Vagina (tissue), 2 donors: ENCODE measurements at regions not wholly inside any gene's neighbourhood (a gene's known extent, or its start where the extent isn't known, plus 50 kb on each side); places are given as distances from the start of the nearest gene placed in this dataset.

ENCODE experiments used
- DNase-seq, 2 donors: peaks; one replicate each; pipeline ENCODE4 v3.0.0-alpha.2; 2017; ENCODE audit errors: extremely low spot score in 2 of 2
- H3K27ac ChIP-seq: fragments of 200-600 bp; sonication (generic); one replicate; pipeline ENCODE4 v1.5.1; 2019
- H3K27me3 ChIP-seq: fragments of 200-600 bp; sonication (generic); one replicate; pipeline ENCODE4 v1.5.1; 2019
- H3K36me3 ChIP-seq, 2 donors: fragments of 200-600 bp; sonication (generic); one replicate each; pipeline ENCODE4 v1.5.1; 2017 to 2019
- H3K4me1 ChIP-seq: fragments of 200-600 bp; sonication (generic); one replicate; pipeline ENCODE4 v1.5.1; 2019
- H3K4me3 ChIP-seq, 2 donors: fragments of 200-600 bp; sonication (generic); 1 replicate in 1 of 2; 2 replicates in 1 of 2; pipeline ENCODE4 v1.5.1; 2016 to 2019
- H3K9me3 ChIP-seq: fragments of 200-600 bp; sonication (generic); one replicate; pipeline ENCODE4 v1.5.1; 2019
- CTCF ChIP-seq, 3 experiments: fragments of 450-650 bp in 2 of 3; fragments of 200-600 bp in 1 of 3; sonication (generic) in 1 of 3; IDR thresholded peaks; one replicate each; pipeline ENCODE4 v1.5.1; 2017 to 2019; ENCODE audit warnings: antibody characterized with exemption in 3 of 3, mild to moderate bottlenecking in 2 of 3, moderate library complexity in 2 of 3
- POLR2A ChIP-seq, 2 donors: fragments of 450-650 bp; IDR thresholded peaks; one replicate each; pipeline ENCODE4 v1.6.1; 2017; ENCODE audit warnings: antibody characterized with exemption in 2 of 2, mild to moderate bottlenecking in 2 of 2, moderate library complexity in 2 of 2
- POLR2AphosphoS5 ChIP-seq, 2 donors: sonication (generic); formaldehyde crosslinking; IDR thresholded peaks; one replicate each; pipeline ENCODE4 v1.9.0; 2017; ENCODE audit warnings: antibody characterized with exemption in 2 of 2, mild to moderate bottlenecking in 2 of 2, low read depth in 1 of 2; ENCODE audit not compliant: insufficient read depth in 1 of 2
- intact Hi-C: fragments of 100-400 bp; cut with DNase I; formaldehyde crosslinking; loops from one replicate; pipeline ENCODE4 v1.15.1; 2023

DNA sequence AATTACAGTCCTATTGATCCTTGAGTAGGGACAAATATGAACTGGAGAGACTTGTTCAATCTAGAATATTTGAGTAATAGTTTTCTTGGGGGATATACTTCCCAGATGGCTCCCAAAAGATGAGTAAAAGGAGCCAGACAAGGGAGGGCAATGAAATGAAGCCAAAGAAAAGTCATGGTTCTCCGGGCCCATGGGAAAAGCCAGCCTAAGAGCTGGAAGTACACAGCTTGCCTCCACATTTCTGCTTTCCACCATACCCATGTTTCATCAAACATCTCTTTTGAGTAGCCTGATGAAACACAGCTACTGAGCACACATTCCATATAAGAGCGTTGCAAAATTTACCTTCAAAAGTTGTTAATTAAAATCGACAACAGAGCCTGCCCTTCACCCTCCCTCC, 535.0 kb upstream of the FZD8 start:
- DNase-seq, result no peak
- H3K9me3 ChIP-seq, result no peaks in the 10 kb centered on the region
- peaks cover 6% of the 10 kb centered on the region for H3K4me1 ChIP-seq
- TF ChIP-seq POLR2AphosphoS5 (IDR thresholded peaks at IDR 0.05; ENCODE audit: insufficient read depth in 1 of 2, low read depth in 1 of 2) (no peak), CTCF (IDR thresholded peaks at IDR 0.05) (no peak), POLR2A (IDR thresholded peaks at IDR 0.05) (no peak)
- H3K27me3 ChIP-seq, result no peaks in the 10 kb centered on the region
- no peak overlapping the region for H3K27ac ChIP-seq
- no peak overlapping the region for H3K4me3 ChIP-seq
- intact Hi-C loops, result no loop called here
- no peaks in the 10 kb centered on the region for H3K36me3 ChIP-seq

DNA sequence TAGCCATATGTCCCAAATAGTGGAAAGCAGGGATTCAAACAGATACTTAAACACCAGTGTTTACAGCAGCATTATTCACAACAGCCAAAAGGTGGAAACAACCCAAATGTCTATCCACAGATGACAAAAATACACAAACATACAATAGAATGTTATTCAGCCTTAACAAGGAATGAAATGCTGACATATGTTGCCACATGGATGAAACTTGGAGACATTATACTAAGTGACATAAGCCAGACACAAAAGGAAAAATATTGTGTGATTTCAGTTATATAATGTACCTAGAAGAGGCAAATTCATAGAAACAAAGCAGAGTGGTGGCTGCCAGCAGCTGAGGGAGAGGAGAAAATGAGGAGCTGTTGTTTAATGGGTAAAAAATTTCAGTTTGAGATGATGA, 533.9 kb upstream of the FZD8 start:
- no peak for TF ChIP-seq POLR2A (IDR thresholded peaks at IDR 0.05)
- no peak for TF ChIP-seq POLR2AphosphoS5 (IDR thresholded peaks at IDR 0.05; ENCODE audit: insufficient read depth in 1 of 2, low read depth in 1 of 2)
- TF ChIP-seq CTCF (IDR thresholded peaks at IDR 0.05), result no peak
- intact Hi-C loops, result no loop called here
- H3K4me1 ChIP-seq, result peaks cover 15% of the 10 kb centered on the region
- H3K9me3 ChIP-seq, result no peaks in the 10 kb centered on the region
- no peaks in the 10 kb centered on the region for H3K27me3 ChIP-seq
- no peak overlapping the region for H3K4me3 ChIP-seq
- no peak overlapping the region for H3K27ac ChIP-seq
- H3K36me3 ChIP-seq, result no peaks in the 10 kb centered on the region
- DNase-seq, result no peak

DNA sequence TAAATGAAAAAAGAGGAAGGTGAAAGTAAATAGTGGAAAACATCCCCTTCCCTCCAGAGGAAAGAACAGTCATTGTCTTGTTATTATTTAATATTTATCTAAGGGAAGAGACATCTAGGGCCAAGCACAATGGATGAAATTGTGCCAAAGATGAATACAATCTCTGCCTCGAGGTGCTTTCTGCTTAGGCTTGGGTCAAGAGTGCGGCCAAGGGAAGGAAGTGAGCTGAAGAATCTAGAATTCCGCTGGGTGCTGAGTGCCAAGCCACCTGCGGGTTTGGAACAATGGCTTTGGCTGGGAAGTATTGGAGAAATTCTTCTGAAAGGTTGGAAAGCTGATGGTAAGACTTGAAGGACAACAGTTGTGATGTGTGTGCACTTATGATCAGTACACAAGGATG, 531.3 kb upstream of the FZD8 start:
- intact Hi-C loops, result no loop called here
- Histone ChIP-seq H3K4me1 (peaks cover 15% of the 10 kb centered on the region), H3K9me3 (no peaks in the 10 kb centered on the region), H3K27ac (no peak overlapping the region), H3K27me3 (no peaks in the 10 kb centered on the region), H3K36me3 (no peaks in the 10 kb centered on the region), H3K4me3 (no peak overlapping the region)
- TF ChIP-seq POLR2A (IDR thresholded peaks at IDR 0.05), result no peak
- no peak for TF ChIP-seq POLR2AphosphoS5 (IDR thresholded peaks at IDR 0.05; ENCODE audit: insufficient read depth in 1 of 2, low read depth in 1 of 2)
- no peak for TF ChIP-seq CTCF (IDR thresholded peaks at IDR 0.05)
- DNase-seq, result no peak

DNA sequence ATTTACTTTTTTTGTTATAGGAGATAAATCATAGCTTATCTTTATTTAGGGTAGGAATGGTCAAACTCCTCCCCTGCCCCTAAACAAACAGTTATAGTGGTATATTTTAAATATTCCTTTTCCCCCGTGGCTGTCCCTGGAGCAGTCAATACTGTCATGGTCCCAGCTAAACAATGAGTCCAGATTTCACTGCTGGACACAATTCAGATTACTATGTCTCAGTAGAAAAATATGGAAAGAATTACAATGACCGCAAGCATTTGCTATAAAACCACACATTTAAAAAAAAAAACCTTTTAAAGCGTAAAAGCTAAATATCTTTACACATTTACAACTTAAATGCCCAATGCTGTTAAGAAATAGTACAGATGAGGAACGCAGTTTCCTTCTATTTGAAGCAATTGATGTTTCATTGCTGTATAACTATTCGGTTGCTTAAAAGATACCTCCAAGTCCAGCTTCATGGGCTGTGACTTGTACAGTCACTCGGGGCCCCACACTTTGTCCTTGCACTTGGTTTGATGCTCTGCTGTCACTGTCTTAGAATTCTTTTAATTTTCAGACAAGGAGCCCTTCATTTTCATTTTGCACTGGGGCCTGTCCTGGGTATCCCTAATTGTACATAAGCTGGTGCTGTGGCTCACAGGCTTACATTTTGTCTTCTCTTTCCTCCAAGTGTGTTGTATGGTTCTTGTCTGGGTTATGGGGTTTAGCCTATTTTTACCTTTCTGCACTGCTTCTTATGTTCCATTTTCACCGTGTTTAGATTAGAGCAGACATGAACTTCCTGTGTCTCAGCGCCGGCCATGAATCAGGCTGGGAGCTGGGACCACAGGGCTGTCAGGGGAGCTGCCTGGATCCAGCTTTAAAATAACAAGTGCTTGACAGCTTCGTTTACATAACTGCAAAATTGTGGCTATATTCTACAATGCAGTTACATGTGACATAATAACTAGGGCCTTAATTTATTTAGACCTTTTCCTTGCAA, 530.2 kb upstream of the FZD8 start:
- no peak overlapping the region for H3K4me3 ChIP-seq
- no peak overlapping the region for H3K27ac ChIP-seq
- DNase-seq, result no peak
- H3K27me3 ChIP-seq, result no peaks in the 10 kb centered on the region
- H3K9me3 ChIP-seq, result no peaks in the 10 kb centered on the region
- no peak for TF ChIP-seq POLR2AphosphoS5 (IDR thresholded peaks at IDR 0.05; ENCODE audit: insufficient read depth in 1 of 2, low read depth in 1 of 2)
- TF ChIP-seq POLR2A (IDR thresholded peaks at IDR 0.05), result no peak
- no peak for TF ChIP-seq CTCF (IDR thresholded peaks at IDR 0.05)
- no peaks in the 10 kb centered on the region for H3K36me3 ChIP-seq
- peaks cover 15% of the 10 kb centered on the region for H3K4me1 ChIP-seq
- intact Hi-C loops, result no loop called here

DNA sequence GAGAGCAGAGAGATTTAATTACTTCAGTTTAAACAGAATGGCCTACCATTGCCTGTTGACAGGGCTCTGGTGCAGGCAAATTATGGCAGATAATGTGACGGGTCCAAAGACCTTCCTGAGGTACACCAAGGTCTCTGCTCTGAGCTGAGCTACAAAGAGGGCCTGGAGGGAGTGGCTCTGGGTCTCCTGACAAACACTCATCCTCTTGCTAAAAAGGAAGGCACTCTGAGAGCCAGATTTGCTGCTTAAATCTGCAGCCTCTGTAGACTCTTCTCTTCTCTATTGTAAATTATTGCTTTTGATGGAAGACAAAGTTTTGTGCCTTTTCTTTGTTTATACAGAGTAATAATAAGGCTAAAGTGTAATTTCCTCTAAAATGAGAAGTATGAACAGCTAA, 529.5 kb upstream of the FZD8 start:
- H3K36me3 ChIP-seq, result no peaks in the 10 kb centered on the region
- H3K9me3 ChIP-seq, result no peaks in the 10 kb centered on the region
- no peak overlapping the region for H3K4me3 ChIP-seq
- DNase-seq, result no peak
- no peaks in the 10 kb centered on the region for H3K27me3 ChIP-seq
- no peak overlapping the region for H3K27ac ChIP-seq
- TF ChIP-seq POLR2AphosphoS5 (IDR thresholded peaks at IDR 0.05; ENCODE audit: insufficient read depth in 1 of 2, low read depth in 1 of 2) (no peak), POLR2A (IDR thresholded peaks at IDR 0.05) (no peak)
- H3K4me1 ChIP-seq, result peaks cover 15% of the 10 kb centered on the region
- intact Hi-C loops, result no loop called here
